ENCODE measurements at regions not wholly inside any gene's neighbourhood (a gene's known extent, or its start where the extent isn't known, plus 50 kb on each side); places are given as distances from the start of the nearest gene placed in this dataset.

DNA sequence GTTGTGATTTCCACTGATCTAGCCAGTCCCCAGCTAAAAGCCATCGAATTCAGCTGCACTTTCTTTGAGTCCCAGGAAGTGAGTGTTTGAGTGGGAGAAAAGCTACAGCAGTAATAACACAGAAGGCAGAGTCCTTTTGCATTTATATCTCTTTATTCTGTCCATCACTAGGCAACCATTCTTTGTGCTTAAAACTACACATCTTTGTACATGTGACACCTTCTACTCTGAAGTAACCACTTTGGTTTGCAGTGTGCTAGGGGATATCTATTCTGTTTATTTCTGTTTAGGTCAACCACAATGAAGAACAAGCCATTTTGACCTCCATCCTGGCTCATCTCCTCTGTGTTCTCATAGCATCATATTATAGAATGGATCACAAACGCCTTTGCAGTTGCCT, 226.0 kb upstream of the SERP2 start:
- TF ChIP-seq, protein P1, sequence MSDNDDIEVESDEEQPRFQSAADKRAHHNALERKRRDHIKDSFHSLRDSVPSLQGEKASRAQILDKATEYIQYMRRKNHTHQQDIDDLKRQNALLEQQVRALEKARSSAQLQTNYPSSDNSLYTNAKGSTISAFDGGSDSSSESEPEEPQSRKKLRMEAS (IDR thresholded peaks at IDR 0.05): no peak
- TF ChIP-seq, protein P2, sequence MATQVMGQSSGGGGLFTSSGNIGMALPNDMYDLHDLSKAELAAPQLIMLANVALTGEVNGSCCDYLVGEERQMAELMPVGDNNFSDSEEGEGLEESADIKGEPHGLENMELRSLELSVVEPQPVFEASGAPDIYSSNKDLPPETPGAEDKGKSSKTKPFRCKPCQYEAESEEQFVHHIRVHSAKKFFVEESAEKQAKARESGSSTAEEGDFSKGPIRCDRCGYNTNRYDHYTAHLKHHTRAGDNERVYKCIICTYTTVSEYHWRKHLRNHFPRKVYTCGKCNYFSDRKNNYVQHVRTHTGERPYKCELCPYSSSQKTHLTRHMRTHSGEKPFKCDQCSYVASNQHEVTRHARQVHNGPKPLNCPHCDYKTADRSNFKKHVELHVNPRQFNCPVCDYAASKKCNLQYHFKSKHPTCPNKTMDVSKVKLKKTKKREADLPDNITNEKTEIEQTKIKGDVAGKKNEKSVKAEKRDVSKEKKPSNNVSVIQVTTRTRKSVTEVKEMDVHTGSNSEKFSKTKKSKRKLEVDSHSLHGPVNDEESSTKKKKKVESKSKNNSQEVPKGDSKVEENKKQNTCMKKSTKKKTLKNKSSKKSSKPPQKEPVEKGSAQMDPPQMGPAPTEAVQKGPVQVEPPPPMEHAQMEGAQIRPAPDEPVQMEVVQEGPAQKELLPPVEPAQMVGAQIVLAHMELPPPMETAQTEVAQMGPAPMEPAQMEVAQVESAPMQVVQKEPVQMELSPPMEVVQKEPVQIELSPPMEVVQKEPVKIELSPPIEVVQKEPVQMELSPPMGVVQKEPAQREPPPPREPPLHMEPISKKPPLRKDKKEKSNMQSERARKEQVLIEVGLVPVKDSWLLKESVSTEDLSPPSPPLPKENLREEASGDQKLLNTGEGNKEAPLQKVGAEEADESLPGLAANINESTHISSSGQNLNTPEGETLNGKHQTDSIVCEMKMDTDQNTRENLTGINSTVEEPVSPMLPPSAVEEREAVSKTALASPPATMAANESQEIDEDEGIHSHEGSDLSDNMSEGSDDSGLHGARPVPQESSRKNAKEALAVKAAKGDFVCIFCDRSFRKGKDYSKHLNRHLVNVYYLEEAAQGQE (IDR thresholded peaks at IDR 0.05; ENCODE audit: low read depth): no peak
- TF ChIP-seq YY1 (IDR thresholded peaks at IDR 0.05; ENCODE audit: low read depth) (no peak), EGR1 (IDR thresholded peaks at IDR 0.05) (no peak), CEBPB (IDR thresholded peaks at IDR 0.05) (no peak), EP300 (IDR thresholded peaks at IDR 0.05; ENCODE audit: borderline replicate concordance) (no peak), TEAD4 (IDR thresholded peaks at IDR 0.05) (no peak), RAD21 (IDR thresholded peaks at IDR 0.05; ENCODE audit: low read depth) (no peak), FOXM1 (IDR thresholded peaks at IDR 0.05; ENCODE audit: borderline replicate concordance, low read depth) (no peak), ZBTB7A (IDR thresholded peaks at IDR 0.05; ENCODE audit: low read depth) (no peak)

DNA sequence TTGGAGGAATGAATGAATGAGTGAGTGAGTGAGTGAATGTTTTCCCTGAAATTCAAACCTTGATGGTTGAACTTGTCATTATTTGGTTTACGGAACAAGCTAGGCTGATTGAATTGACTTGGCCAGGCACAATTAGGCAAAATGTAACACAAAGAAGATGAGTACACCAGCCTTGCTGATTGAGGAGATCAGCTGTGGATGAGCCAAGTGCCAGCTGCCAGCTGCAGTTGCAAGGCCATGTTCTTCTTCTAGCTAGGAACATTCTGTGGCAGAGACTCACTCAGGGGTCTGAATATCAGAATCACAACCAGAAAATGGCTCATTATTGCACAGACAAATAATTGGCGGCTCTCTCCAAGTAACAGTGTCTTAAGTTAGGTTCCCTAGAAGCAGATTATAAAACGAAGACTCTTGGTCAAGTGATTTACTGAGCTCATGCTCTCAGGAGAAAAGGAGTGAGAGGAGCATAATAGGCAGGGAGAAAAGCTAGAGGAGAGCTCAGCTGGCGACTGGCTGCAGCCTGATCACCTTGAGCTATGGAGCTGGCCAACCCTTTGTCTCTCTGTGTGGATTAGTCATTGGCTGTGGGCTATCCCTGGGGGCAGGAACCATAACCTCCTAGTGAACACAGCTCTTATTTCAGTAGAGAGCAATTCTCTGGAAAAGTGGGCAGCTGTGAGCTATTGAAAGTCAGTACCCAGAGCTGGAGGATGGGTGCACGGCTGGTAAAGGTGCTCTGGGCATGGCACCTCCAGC, 225.3 kb upstream of the SERP2 start:
- no peak for TF ChIP-seq TCF12 (IDR thresholded peaks at IDR 0.05; ENCODE audit: low read depth)
- TF ChIP-seq CEBPB (IDR thresholded peaks at IDR 0.05): no peak
- TF ChIP-seq YY1 (IDR thresholded peaks at IDR 0.05; ENCODE audit: low read depth): no peak
- TF ChIP-seq, protein P1 (IDR thresholded peaks at IDR 0.05): no peak
- TF ChIP-seq, protein P2 (IDR thresholded peaks at IDR 0.05; ENCODE audit: low read depth): no peak
- TF ChIP-seq, protein P3, sequence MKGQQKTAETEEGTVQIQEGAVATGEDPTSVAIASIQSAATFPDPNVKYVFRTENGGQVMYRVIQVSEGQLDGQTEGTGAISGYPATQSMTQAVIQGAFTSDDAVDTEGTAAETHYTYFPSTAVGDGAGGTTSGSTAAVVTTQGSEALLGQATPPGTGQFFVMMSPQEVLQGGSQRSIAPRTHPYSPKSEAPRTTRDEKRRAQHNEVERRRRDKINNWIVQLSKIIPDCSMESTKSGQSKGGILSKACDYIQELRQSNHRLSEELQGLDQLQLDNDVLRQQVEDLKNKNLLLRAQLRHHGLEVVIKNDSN (IDR thresholded peaks at IDR 0.05): no peak
- no peak for TF ChIP-seq TEAD4 (IDR thresholded peaks at IDR 0.05)
- TF ChIP-seq RAD21 (IDR thresholded peaks at IDR 0.05; ENCODE audit: low read depth): no peak
- TF ChIP-seq ZBTB7A (IDR thresholded peaks at IDR 0.05; ENCODE audit: low read depth): no peak
- TF ChIP-seq CREB1 (IDR thresholded peaks at IDR 0.05; ENCODE audit: low read depth): no peak
- TF ChIP-seq EP300 (IDR thresholded peaks at IDR 0.05; ENCODE audit: borderline replicate concordance): no peak
- no peak for TF ChIP-seq FOXM1 (IDR thresholded peaks at IDR 0.05; ENCODE audit: borderline replicate concordance, low read depth)
- no peak for TF ChIP-seq TAF1 (IDR thresholded peaks at IDR 0.05; ENCODE audit: low read depth)
- no peak for TF ChIP-seq EGR1 (IDR thresholded peaks at IDR 0.05)
- TF ChIP-seq NFIC (IDR thresholded peaks at IDR 0.05): no peak

DNA sequence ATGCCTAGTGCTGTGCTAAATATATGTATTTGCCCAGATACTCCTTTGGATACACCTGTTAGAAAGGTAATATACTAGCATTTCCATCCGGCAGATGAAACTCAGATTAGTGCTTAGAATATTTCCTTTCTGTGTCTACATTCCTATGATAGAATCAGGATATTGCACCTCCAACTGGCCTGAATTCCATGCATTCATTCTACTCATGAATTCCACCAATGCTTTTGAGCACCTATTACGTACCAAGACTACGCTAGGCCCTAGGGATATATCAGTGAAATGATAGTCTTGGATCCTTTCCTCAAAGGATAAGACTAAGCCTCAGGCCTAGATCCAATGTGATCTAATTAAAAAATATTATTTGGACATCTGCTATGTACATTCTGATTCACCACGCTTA, 223.8 kb upstream of the SERP2 start:
- no peak for TF ChIP-seq TAF1 (IDR thresholded peaks at IDR 0.05; ENCODE audit: low read depth)

DNA sequence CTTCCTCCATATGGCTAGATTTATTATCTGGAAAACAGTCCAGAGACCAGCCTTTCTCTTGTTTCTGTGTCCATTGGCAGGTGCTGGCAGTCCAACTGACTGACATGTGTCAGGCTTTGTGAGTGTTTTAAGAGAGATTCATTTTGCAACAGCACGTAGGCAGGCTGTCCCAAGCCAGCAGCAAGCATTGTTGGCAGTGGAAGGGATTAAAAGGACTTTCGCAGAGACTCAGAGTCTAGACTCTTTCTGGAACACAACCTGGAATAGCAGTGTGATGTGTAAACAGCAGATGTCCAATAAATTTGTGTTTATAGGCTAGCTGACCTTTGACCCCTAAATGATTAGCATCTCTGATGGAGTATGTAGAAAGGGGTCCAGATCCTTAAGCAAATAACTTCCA, 222.2 kb upstream of the SERP2 start:
- TF ChIP-seq, protein P3 (IDR thresholded peaks at IDR 0.05): no peak
- TF ChIP-seq EP300 (IDR thresholded peaks at IDR 0.05; ENCODE audit: borderline replicate concordance) (no peak), TEAD4 (IDR thresholded peaks at IDR 0.05) (no peak), TCF12 (IDR thresholded peaks at IDR 0.05; ENCODE audit: low read depth) (no peak), TAF1 (IDR thresholded peaks at IDR 0.05; ENCODE audit: low read depth) (no peak), EGR1 (IDR thresholded peaks at IDR 0.05) (no peak), FOXM1 (IDR thresholded peaks at IDR 0.05; ENCODE audit: borderline replicate concordance, low read depth) (no peak), CEBPB (IDR thresholded peaks at IDR 0.05) (no peak), NFIC (IDR thresholded peaks at IDR 0.05) (no peak), CREB1 (IDR thresholded peaks at IDR 0.05; ENCODE audit: low read depth) (no peak), RAD21 (IDR thresholded peaks at IDR 0.05; ENCODE audit: low read depth) (no peak)

DNA sequence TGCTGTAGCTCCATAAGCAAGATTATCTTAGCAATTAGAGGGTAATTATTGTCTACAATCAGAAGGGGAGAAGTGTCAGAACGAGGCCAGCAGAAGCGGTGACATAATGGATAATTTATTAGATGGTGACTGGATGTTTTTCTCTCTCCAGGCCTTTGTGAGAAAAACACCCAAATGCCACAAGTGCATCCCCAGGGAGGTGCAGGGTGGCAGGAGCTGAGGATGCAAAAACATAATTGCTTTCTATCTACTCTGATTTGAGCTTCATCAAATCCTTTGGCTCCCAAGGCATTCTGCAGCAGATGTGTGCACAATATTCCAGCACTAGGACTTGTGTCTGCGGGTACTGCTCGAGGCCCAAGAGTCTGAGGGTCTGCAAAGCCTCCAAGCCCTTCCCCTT, 220.1 kb upstream of the SERP2 start:
- TF ChIP-seq, protein P2 (IDR thresholded peaks at IDR 0.05; ENCODE audit: low read depth): no peak
- TF ChIP-seq TCF12 (IDR thresholded peaks at IDR 0.05; ENCODE audit: low read depth): no peak
- TF ChIP-seq RAD21 (IDR thresholded peaks at IDR 0.05; ENCODE audit: low read depth): no peak
- TF ChIP-seq EP300 (IDR thresholded peaks at IDR 0.05; ENCODE audit: borderline replicate concordance): no peak
- TF ChIP-seq FOXM1 (IDR thresholded peaks at IDR 0.05; ENCODE audit: borderline replicate concordance, low read depth): no peak
- no peak for TF ChIP-seq ZBTB7A (IDR thresholded peaks at IDR 0.05; ENCODE audit: low read depth)
- no peak for TF ChIP-seq CREB1 (IDR thresholded peaks at IDR 0.05; ENCODE audit: low read depth)
- TF ChIP-seq CEBPB (IDR thresholded peaks at IDR 0.05): no peak
- TF ChIP-seq, protein P3 (IDR thresholded peaks at IDR 0.05): no peak
- TF ChIP-seq, protein P1 (IDR thresholded peaks at IDR 0.05): no peak
- TF ChIP-seq TAF1 (IDR thresholded peaks at IDR 0.05; ENCODE audit: low read depth): no peak
- TF ChIP-seq TEAD4 (IDR thresholded peaks at IDR 0.05): no peak
